ENCODE measurements at regions not wholly inside any gene's neighbourhood (a gene's known extent, or its start where the extent isn't known, plus 50 kb on each side); places are given as distances from the start of the nearest gene placed in this dataset.
"Not testable (repeated sequence)": the region's sequence is repeated elsewhere in the genome, so short reads cannot be mapped to it uniquely, and the experiment has no call there.

- Mint-ChIP-seq H3K36me3 (ENCODE audit: low read depth) (no peaks in the 10 kb centered on the region), H3K9me3 (no peaks in the 10 kb centered on the region), H3K4me1 (peaks cover 5% of the 10 kb centered on the region), H3K4me3 (no peak overlapping the region), H3K27ac (no peak overlapping the region), H3K27me3 (ENCODE audit: low read depth, poor library complexity) (peaks cover 13% of the 10 kb centered on the region)
- TF ChIP-seq, protein P1, sequence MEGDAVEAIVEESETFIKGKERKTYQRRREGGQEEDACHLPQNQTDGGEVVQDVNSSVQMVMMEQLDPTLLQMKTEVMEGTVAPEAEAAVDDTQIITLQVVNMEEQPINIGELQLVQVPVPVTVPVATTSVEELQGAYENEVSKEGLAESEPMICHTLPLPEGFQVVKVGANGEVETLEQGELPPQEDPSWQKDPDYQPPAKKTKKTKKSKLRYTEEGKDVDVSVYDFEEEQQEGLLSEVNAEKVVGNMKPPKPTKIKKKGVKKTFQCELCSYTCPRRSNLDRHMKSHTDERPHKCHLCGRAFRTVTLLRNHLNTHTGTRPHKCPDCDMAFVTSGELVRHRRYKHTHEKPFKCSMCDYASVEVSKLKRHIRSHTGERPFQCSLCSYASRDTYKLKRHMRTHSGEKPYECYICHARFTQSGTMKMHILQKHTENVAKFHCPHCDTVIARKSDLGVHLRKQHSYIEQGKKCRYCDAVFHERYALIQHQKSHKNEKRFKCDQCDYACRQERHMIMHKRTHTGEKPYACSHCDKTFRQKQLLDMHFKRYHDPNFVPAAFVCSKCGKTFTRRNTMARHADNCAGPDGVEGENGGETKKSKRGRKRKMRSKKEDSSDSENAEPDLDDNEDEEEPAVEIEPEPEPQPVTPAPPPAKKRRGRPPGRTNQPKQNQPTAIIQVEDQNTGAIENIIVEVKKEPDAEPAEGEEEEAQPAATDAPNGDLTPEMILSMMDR (IDR thresholded peaks at IDR 0.05) = no peak
- DNase-seq = no peak
Observed at GRCh38 chr14:97061714-97062113, 264.5 kb downstream of the VRK1 start.

GRCh38 chr14:97065305-97066067 is 268.3 kb downstream of the VRK1 start:
- Mint-ChIP-seq H3K9me3 (no peaks in the 10 kb centered on the region), H3K4me3 (no peak overlapping the region), H3K36me3 (ENCODE audit: low read depth) (no peaks in the 10 kb centered on the region), H3K27ac (no peak overlapping the region), H3K4me1 (peaks cover 5% of the 10 kb centered on the region), H3K27me3 (ENCODE audit: low read depth, poor library complexity) (peaks cover 13% of the 10 kb centered on the region)
- TF ChIP-seq, protein P1 (IDR thresholded peaks at IDR 0.05) = no peak
- no peak for DNase-seq

DNA sequence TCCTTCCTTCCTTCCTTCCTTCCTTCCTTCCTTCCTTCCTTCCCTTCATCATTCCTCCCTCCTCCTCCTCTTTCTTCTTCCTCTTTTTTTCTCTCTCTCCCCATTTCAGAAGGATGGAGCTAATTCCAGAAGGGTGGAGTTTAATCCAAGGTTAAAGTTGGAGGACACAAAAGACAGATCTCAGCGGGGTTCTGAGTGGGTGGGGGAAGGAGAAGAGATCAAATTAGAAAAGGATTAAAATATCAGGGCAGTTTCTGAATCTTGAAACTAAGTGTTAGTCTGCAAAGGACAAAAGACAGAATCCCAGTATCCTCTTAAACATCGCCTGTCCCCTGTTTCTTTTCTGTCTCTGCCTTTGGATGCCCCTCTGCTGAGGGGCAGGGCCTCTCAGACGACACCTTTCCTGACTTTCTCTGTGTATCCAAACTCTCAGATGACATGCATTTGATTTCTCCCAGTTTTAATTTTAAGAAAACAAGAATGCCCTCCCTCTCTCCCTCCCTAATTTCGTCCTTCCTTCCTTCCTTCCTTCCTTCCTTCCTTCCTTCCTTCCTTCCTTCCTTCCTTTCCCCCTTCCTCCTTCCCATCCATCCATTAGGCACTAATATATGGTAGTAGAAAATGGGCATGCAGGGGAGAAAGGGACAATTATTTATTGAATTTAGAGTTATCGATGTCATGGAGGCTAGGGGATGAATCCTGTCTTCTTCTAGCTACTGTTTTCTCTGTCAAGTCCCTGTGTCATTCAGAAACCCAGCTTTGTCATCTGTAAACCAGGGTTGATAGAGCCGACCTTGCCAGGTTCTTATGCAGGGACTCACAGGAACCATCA is 269.1 kb downstream of the VRK1 start:
- Mint-ChIP-seq H3K4me3 (no peak overlapping the region), H3K4me1 (peaks cover 5% of the 10 kb centered on the region), H3K9me3 (no peaks in the 10 kb centered on the region), H3K27ac (no peak overlapping the region), H3K27me3 (ENCODE audit: low read depth, poor library complexity) (peaks cover 13% of the 10 kb centered on the region), H3K36me3 (ENCODE audit: low read depth) (no peaks in the 10 kb centered on the region)
- TF ChIP-seq, protein P1 (IDR thresholded peaks at IDR 0.05) = no peak
- DNase-seq = no peak

DNA sequence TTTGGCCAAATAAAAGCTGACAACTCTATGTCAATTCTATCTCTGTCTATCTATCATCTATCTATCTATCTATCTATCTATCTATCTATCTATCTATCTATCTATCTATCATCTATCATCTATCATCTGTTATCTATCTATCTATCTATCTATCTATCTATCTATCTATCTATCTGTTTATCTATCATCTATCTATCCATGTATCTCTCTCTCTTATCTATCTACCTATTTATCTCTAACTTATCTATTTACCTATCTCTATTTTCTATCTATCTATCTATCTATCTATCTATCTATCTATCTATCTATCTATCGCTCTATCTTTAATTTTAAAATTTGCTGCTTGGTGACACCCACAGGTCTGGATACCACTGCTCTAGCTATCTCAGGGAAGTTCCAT is 271.1 kb downstream of the VRK1 start:
- H3K9me3 Mint-ChIP-seq; H3K36me3 Mint-ChIP-seq (ENCODE audit: low read depth); DNase-seq; H3K4me1 Mint-ChIP-seq; H3K4me3 Mint-ChIP-seq; H3K27ac Mint-ChIP-seq: not testable (repeated sequence)
- peaks cover 17% of the 10 kb centered on the region for H3K27me3 Mint-ChIP-seq (ENCODE audit: low read depth, poor library complexity)

GRCh38 chr14:97070259-97070658 is 273.1 kb downstream of the VRK1 start:
- TF ChIP-seq, protein P1 (IDR thresholded peaks at IDR 0.05) = no peak
- Mint-ChIP-seq H3K4me1 (no peaks in the 10 kb centered on the region), H3K4me3 (no peak overlapping the region), H3K9me3 (no peaks in the 10 kb centered on the region), H3K36me3 (ENCODE audit: low read depth) (no peaks in the 10 kb centered on the region), H3K27me3 (ENCODE audit: low read depth, poor library complexity) (peaks cover 20% of the 10 kb centered on the region), H3K27ac (no peak overlapping the region)
- no peak for DNase-seq

- Mint-ChIP-seq H3K9me3 (peaks cover 2% of the 10 kb centered on the region), H3K27ac (no peak overlapping the region), H3K4me1 (no peaks in the 10 kb centered on the region), H3K27me3 (ENCODE audit: low read depth, poor library complexity) (peaks cover 18% of the 10 kb centered on the region), H3K36me3 (ENCODE audit: low read depth) (no peaks in the 10 kb centered on the region), H3K4me3 (no peak overlapping the region)
- DNase-seq = no peak
- TF ChIP-seq, protein P1 (IDR thresholded peaks at IDR 0.05) = no peak
Observed at GRCh38 chr14:97071177-97071576, 274.0 kb downstream of the VRK1 start.

Data from nephron progenitor cell (in vitro differentiated cells).